HepG2 (cell line): ENCODE measurements at regions not wholly inside any gene's neighbourhood (a gene's known extent, or its start where the extent isn't known, plus 50 kb on each side); places are given as distances from the start of the nearest gene placed in this dataset.
"Not testable (repeated sequence)": the region's sequence is repeated elsewhere in the genome, so short reads cannot be mapped to it uniquely, and the experiment has no call there.

ENCODE experiments used
- ATAC-seq: fragments of 200-7000 bp; cut with Tn5 transposase; 3 replicates; pipeline ENCODE4 v1.9.1; 2020; ENCODE audit warnings: mild to moderate bottlenecking, moderate library complexity
- BruUV-seq: library from RNA; stranded (reverse); fragments of 400-500 nt; replicated peaks from 2 replicates; lab custom pipeline; 2021; lab: Mats Ljungman, UMichigan
- CTCF ChIA-PET: fragments of 300-600 bp; formaldehyde crosslinking; extraction: SDS; loops from one replicate; lab custom pipeline; 2021; ENCODE audit warnings: low total read pairs, inconsistent platforms, low intra/inter-chr PET ratio; lab: Yijun Ruan, JAX
- POLR2A ChIA-PET: fragments of 350-600 bp; sonication (Branson Sonifier 250); formaldehyde crosslinking; loops from one replicate; lab custom pipeline; 2020; ENCODE audit warnings: antibody characterized with exemption, inconsistent platforms; lab: Yijun Ruan, JAX
- DNase-seq: peaks from one replicate; pipeline ENCODE4 v3.0.0-alpha.2; 2015; ENCODE audit warnings: low spot score
- FAIRE-seq: peaks from 3 replicates; lab custom pipeline; 2011; peaks lifted over from hg19 to GRCh38; lab: Jason Lieb, UNC
- H2AFZ ChIP-seq: one replicate; pipeline ENCODE4 v1.6.1; 2011; ENCODE audit warnings: low read length, inconsistent platforms
- H3K27ac ChIP-seq: fragments of 300-600 bp; 3 replicates; pipeline ENCODE4 v1.8.0; 2011; ENCODE audit warnings: mixed run types, mild to moderate bottlenecking, mixed read lengths, low read length, inconsistent platforms; ENCODE audit not compliant: insufficient read depth; ENCODE audit errors: extremely low read length
- H3K27me3 ChIP-seq, 2 experiments: fragments of 200-600 bp in 1 of 2; 2 replicates in 1 of 2; 3 replicates in 1 of 2; pipeline versions ENCODE4 v1.6.0 to v1.8.0; 2011; ENCODE audit warnings: low read length in 2 of 2, mild to moderate bottlenecking in 2 of 2, moderate library complexity in 2 of 2, inconsistent platforms in 1 of 2; ENCODE audit not compliant: insufficient read depth in 2 of 2, control insufficient read depth in 1 of 2
- H3K36me3 ChIP-seq, 2 experiments: fragments of 200-600 bp in 1 of 2; replicated peaks in 1 of 2; 2 replicates in 1 of 2; 3 replicates in 1 of 2; pipeline versions ENCODE4 v1.5.1 to v1.8.0; 2011; ENCODE audit warnings: low read length in 2 of 2, inconsistent platforms in 1 of 2; ENCODE audit not compliant: insufficient read depth in 2 of 2, control insufficient read depth in 1 of 2
- H3K4me1 ChIP-seq: 2 replicates; pipeline ENCODE4 v1.5.1; 2012; ENCODE audit warnings: low read length, inconsistent platforms; ENCODE audit not compliant: insufficient read depth
- H3K4me2 ChIP-seq: 2 replicates; pipeline ENCODE4 v1.6.0; 2011; ENCODE audit warnings: low read depth, low read length, inconsistent platforms
- H3K4me3 ChIP-seq, 3 experiments: fragments of 200-600 bp in 1 of 3; sonication (generic), shearing (Covaris generic) in 1 of 3; replicated peaks in 1 of 3; 2 replicates each; pipeline ENCODE4 v1.5.1; 2011 to 2016; ENCODE audit warnings: low read length in 3 of 3, inconsistent platforms in 2 of 3, low read depth in 2 of 3, mild to moderate bottlenecking in 2 of 3, control low read depth in 1 of 3, mixed read lengths in 1 of 3; ENCODE audit not compliant: insufficient read depth in 1 of 3
- H3K79me2 ChIP-seq: one replicate; pipeline ENCODE4 v1.6.1; 2011; ENCODE audit warnings: low read length, inconsistent platforms; ENCODE audit not compliant: insufficient read depth
- H3K9ac ChIP-seq: 2 replicates; pipeline ENCODE4 v1.6.0; 2011; ENCODE audit warnings: mild to moderate bottlenecking, low read depth, low read length, inconsistent platforms; ENCODE audit not compliant: insufficient read depth
- H3K9me3 ChIP-seq: 2 replicates; pipeline ENCODE4 v1.5.1; 2012; ENCODE audit warnings: mild to moderate bottlenecking, low read length
- H4K20me1 ChIP-seq: 2 replicates; pipeline ENCODE4 v1.6.0; 2011; ENCODE audit warnings: inconsistent platforms, mild to moderate bottlenecking, low read length, moderate library complexity; ENCODE audit not compliant: insufficient read depth
- WGBS: methylation state at CpG from one replicate; pipeline ENCODE4 v1.1.6; 2017; ENCODE audit warnings: low lambda C conversion rate; 5-methylcytosine and 5-hydroxymethylcytosine counted together
- in situ Hi-C: cut with HindIII; loops from 2 replicates; pipeline ENCODE4 v1.10.0; 2017; ENCODE audit warnings: low pct_unique_long_range_greater_than_20kb; ENCODE audit not compliant: extremely low pct_ligation_motif_present
- intact Hi-C: fragments of 100-400 bp; cut with micrococcal nuclease; formaldehyde crosslinking; loops from one replicate; pipeline ENCODE4 v1.10.0; 2022; ENCODE audit not compliant: unreplicated experiment

GRCh38 chr9:42350412-42350811 is 167.0 kb downstream of the SPATA31A6 start:
- WGBS: no CpG with 5 or more reads among the region's 2 CpGs

GRCh38 chr9:42357604-42358373 is 174.3 kb downstream of the SPATA31A6 start:
- H3K27me3 ChIP-seq, CTCF ChIA-PET, H3K4me1 ChIP-seq, H3K4me2 ChIP-seq, H3K27ac ChIP-seq, H3K79me2 ChIP-seq, in situ Hi-C loops, H2AFZ ChIP-seq, FAIRE-seq, POLR2A ChIA-PET, H3K4me3 ChIP-seq, H3K9ac ChIP-seq, BruUV-seq, DNase-seq, H3K36me3 ChIP-seq, H3K9me3 ChIP-seq, intact Hi-C loops, H4K20me1 ChIP-seq, ATAC-seq: not testable (repeated sequence)
- WGBS: 23% methylated on average over 25 of the region's 40 CpGs

More at GRCh38 chr9:42350412-42350811, 167.0 kb downstream of the SPATA31A6 start:
- BruUV-seq, CTCF ChIA-PET, DNase-seq, ATAC-seq, POLR2A ChIA-PET, H3K27me3 ChIP-seq, H3K4me3 ChIP-seq, intact Hi-C loops, H3K36me3 ChIP-seq, H3K4me1 ChIP-seq, H4K20me1 ChIP-seq, H3K27ac ChIP-seq, H3K4me2 ChIP-seq, FAIRE-seq, in situ Hi-C loops, H3K79me2 ChIP-seq, H3K9me3 ChIP-seq, H3K9ac ChIP-seq, H2AFZ ChIP-seq: not testable (repeated sequence)

GRCh38 chr9:42358626-42359247 is 175.3 kb downstream of the SPATA31A6 start:
- in situ Hi-C loops, intact Hi-C loops, H4K20me1 ChIP-seq, H3K4me1 ChIP-seq, H3K9me3 ChIP-seq, H3K36me3 ChIP-seq, H3K4me3 ChIP-seq, H3K9ac ChIP-seq, ATAC-seq, H3K4me2 ChIP-seq, BruUV-seq, H3K27ac ChIP-seq, CTCF ChIA-PET, FAIRE-seq, POLR2A ChIA-PET, H2AFZ ChIP-seq, H3K79me2 ChIP-seq, H3K27me3 ChIP-seq, DNase-seq: not testable (repeated sequence)
- WGBS: 6% methylated on average over 2 of the region's 2 CpGs
